ENCODE measurements at regions not wholly inside any gene's neighbourhood (a gene's known extent, or its start where the extent isn't known, plus 50 kb on each side); places are given as distances from the start of the nearest gene placed in this dataset.

DNA sequence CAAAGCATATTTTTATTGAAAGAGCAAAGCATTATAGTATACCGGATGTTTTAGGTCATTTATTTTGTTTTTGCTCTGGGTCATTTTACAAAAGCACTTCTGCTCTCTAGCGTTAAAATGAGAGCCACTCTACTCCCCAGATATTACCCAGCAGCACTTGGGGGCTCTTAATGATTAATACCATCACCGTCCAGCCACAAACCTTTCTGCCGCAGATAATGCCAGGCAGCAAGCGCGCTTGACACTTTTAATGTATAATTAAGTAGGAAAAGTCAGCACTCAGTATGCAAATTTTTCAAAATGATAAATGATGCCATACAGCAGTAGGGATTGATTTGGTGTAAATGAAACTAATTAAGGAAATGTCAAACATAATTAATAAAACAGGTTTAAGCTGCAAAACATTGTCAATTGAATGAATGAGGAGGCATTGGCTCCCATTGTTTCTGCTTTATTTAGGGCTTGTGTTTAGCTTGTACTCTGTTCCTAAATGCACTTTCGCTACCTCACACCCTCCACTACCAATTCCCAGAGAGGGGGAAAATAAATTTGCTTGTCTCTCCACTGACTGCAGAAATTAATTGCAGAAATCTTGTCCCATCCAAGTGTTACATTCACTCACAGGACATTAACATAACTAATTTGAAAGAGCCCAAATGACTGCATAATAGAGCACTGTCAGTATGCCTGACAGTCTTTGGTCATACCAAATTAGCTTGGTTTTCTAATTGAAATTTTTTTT, 358.8 kb upstream of the ARRDC3 start:
- no peak for DNase-seq (ENCODE audit: low spot score)

- DNase-seq (ENCODE audit: low spot score), result no peak
Observed at GRCh38 chr5:91730026-91730425, 346.9 kb upstream of the ARRDC3 start.

GRCh38 chr5:91727463-91727862, 344.3 kb upstream of the ARRDC3 start:
- DNase-seq (ENCODE audit: low spot score), result no peak

DNA sequence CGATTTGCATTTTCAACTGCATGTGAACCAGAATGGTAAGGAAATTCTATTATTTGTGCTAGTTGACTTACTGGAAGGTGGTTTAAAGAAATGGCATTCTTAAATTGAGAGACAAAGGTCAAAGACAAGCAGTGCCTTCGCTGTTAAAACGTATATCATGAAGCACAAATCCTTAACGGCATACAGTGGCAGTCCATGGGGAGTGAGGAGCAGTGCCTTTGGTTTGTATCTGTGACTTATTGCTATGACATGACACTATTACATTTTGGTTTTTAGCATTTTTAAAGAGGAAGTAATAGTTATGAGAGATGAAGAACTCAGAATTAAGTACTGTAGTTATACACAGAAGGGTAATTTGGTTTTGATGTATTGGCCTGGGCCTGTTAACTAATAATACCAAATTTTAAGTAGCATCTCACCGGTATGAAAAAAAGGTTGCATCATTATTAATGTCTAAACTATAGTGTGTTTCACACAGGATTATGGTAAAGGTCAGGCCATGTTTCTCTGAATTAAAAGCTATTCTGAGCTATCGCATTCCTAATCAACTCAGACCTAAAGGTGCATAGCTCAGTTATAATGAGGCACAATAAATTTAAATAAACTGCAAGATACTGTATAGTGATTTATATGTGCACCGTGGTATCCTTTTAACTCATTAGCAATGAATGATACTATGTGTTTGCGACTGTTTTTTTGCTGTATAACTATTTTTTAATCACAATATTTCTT, 339.8 kb upstream of the ARRDC3 start:
- no peak for DNase-seq (ENCODE audit: low spot score)

DNA sequence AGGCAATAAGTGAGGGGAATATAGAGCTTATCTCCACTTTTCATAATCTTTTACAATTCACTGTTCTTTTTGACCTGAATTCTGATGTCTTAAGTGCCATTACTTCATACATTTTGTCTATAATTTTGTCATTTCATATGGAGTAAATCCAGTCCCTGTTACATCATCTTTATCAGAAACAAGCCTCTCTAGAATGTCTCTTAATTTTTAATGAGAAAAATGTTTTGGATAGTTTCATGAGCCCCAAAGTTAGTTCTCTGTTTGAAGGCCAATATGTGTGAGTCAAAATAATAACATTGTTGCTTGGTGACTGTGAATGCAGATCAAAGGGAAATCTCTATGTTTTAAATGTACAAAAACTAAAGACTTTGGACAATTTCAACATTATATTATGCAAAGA, 329.6 kb upstream of the ARRDC3 start:
- no peak for DNase-seq (ENCODE audit: low spot score)

DNA sequence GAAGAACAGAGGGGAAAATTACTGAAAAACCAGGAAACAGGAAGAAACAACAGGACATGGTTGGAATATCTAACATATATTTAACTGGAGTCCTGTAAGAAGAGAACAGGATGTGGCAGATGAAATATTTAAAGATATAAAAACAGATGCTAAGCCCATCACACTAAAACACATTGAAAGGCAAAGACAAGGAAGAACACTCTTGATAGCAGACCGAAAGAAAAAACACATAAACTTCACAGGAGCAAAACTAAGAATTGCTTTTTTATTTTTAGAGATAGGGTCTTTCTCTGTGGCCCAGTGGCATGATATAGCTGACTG, 324.4 kb upstream of the ARRDC3 start:
- no peak for DNase-seq (ENCODE audit: low spot score)

- DNase-seq (ENCODE audit: low spot score), result no peak
Observed at GRCh38 chr5:91706785-91707520, 323.8 kb upstream of the ARRDC3 start.

DNA sequence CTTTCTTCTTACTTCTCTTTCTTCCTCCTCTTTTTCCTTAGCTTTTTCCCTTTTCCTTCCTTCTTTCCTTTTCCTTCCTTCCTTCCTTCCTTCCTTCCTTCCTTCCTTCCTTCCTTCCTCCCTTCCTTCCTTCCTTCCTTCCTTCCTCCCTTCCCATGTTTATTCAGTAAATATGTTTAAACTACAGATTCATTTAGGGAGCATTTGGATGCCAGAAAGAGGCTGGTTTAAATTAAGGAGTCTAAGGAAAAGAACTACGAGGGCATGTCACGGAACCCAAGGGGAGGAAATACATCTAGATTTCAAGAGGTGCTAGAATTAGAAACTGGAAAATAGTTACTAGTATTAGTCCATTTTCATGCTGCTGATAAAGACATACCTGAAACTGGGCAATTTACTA, 320.0 kb upstream of the ARRDC3 start:
- DNase-seq (ENCODE audit: low spot score), result no peak

GRCh38 chr5:91699429-91699828, 316.3 kb upstream of the ARRDC3 start:
- DNase-seq (ENCODE audit: low spot score), result no peak

DNA sequence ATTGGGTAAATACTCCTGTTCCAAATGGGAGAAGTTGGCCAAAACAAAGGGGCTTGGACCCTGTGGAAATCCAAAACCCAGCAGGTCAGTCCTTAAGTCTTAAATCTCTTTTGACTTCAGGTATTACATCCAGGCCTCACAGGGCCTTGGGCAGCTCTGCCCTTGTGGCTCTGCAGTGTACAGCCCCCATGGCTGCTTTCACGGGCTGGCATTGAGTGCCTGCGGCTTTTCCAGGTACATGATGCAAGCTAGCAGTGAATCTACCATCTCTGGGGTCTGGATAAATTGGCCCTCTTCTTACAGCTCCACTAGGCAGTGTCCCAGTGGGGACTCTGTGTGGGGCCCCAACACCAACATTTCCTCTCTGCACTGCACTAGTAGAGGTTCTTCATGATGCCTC, 308.5 kb upstream of the ARRDC3 start:
- DNase-seq (ENCODE audit: low spot score), result no peak

DNA sequence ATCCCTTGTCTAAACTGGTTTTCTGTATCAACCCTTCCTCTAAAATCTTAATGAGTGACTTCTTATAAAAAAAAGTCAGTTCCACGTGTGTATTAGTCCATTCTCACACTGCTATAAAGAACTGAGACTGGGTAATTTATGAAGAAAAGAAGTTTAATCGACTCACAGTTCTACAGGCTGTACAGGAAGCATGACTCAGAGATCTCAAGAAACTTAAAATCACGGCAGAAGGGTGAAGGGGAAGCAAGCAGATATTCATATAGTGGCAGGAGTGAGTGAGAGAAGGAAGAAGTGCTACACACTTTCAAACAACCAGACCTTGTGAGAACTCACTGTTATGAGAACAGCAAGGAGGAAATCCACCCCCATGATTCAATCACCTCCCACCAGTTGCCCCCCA, 307.8 kb upstream of the ARRDC3 start:
- no peak for DNase-seq (ENCODE audit: low spot score)

DNA sequence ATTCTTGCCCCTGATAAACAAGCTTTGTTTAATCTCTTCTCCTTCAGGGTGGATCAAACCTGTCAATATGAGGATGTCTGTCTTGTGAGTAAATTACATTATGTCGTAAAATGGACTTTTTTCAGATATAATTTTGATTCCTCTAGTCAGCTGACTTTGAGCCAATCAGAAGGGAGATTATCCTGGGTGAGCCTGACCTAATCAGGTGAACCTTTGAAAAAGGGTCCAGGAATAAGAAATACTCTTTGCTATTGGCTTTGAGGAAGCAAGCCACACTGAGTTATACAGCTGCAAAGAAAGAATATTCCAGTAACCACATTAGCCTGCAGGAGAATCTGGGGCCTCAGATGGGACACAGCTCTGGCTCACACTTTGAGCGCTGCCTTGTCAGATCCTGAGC, 304.3 kb upstream of the ARRDC3 start:
- DNase-seq (ENCODE audit: low spot score), result no peak

GRCh38 chr5:91684625-91685024, 301.5 kb upstream of the ARRDC3 start:
- DNase-seq (ENCODE audit: low spot score), result no peak

- no peak for DNase-seq (ENCODE audit: low spot score)
Observed at GRCh38 chr5:91670563-91670962, 287.4 kb upstream of the ARRDC3 start.

DNA sequence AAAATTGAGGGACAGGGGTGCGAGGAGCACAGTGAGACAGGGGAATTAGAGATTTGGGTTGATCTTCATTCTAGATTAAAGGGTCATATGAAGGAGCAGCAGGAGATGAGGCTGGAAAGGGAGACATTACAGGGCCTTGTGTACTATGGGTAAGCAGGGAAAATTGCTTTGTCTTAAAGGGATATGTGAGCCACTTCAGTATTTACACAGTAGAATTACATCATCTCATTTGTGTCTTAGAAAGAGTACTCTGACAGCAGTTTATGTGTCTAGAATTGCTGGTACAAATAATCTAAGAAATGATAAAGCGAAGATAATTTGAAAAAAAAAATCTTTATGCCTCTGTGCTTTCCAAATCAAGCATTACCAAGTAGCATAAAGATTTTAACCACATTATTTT, 287.0 kb upstream of the ARRDC3 start:
- DNase-seq (ENCODE audit: low spot score), result no peak

- DNase-seq (ENCODE audit: low spot score), result no peak
Observed at GRCh38 chr5:91668261-91668660, 285.1 kb upstream of the ARRDC3 start.

DNA sequence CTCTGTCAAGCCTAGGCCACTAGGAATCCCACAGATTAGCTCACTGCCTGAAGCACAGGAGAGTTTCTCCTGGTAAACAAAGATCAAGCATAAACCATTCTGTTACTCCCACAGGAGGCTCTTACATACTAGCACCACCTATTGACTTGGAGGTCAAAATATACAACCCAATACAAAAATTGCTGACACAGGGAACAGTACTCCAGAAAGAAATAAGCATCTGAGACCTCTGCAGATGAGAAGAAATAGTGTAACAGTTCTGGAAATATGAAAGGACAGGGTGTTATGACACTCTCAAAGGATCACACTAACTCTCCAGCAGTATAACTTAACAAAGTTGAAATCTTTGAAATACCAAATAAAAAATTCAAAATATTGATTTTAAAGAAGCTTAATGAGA, 269.6 kb upstream of the ARRDC3 start:
- DNase-seq (ENCODE audit: low spot score), result no peak

GRCh38 chr5:91651704-91652103, 268.6 kb upstream of the ARRDC3 start:
- no peak for DNase-seq (ENCODE audit: low spot score)

DNA sequence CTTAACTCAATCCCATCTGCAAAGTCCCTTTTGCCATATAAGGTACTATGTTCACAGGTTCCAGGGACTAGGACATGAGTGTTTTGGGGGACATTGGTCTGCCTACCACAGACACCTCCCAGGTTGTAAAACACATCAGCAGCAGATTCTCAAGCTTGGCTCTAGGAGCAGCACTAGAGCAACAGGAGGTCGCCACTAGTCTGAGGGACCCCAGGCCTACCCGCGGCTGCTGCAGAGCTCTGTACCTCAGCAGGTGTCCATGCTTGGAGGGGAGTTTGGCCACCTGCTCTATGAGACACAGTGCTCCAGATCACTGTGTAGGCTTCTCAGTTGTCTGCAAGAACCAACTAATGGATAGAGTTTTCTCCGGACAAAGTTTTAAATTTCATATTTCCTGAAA, 262.2 kb upstream of the ARRDC3 start:
- no peak for DNase-seq (ENCODE audit: low spot score)

DNA sequence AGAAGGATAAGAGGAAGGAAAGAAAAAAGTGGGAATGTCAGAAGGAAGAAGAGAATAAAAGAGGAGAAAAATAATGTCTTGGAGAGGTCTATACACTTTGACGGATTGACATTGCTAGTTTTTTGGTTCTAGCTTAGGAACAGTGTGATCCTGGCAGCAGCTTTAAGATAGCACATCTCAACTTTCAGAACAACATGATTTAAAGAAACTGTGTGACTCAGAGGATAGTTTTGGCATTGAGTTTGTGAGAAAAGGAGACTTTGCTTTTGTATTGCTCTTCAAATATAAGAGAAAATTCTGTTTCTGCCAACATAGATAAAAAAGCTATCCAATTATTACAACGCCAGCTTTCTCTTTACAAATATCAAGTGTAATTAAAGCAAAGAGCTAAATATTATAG, 260.7 kb upstream of the ARRDC3 start:
- no peak for DNase-seq (ENCODE audit: low spot score)

DNA sequence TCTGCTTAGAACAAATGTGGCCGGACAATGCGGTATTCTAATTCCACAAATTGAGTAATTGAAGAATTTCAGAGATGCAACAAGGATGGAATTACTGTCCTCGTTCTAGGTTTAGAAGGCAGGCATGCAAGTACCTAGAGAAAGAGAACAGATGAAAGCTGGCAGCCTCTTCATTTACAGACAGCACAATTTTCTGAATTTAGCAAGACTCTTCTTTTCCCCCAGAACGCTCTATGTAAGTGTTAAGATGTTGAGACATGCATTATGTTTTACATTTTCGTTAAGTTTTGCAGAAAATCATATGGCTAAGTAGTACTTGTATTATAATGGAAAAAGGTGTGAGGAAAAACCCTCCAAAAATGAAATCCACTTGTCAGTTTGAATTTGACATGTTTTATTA, 259.5 kb upstream of the ARRDC3 start:
- no peak for DNase-seq (ENCODE audit: low spot score)

DNA sequence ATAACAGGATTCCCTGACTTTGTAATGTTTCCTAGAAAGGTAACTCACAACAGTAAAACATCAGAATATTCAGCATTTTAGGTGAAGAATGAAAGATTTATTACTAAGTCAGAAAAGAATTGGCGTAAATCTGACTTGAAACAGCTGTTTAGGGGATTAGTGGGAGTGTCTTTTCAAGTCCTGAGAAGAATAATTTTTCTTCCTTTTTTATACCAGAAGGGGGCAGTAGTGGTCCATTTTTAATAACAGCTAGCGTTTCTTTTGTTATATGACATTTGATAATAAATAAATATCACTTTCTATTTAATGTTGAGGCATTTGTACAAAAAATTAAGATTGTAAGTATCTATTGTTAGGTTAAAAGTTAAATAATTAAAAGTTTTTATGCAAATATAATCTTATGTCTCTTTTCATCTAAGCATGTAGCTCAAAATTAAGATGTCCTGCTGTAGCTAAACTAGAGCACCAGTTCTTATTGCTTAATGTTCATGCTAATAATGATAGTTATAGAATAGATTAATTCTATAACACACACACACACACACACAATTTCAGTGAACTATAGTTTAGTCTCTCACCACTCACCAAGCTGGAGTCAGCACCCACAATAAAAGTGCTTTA, 258.7 kb upstream of the ARRDC3 start:
- peak; percentile 83 for DNase-seq (ENCODE audit: low spot score)

GRCh38 chr5:91639744-91640143, 256.6 kb upstream of the ARRDC3 start:
- no peak for DNase-seq (ENCODE audit: low spot score)
